OCI-LY3 (cell line): ENCODE measurements at regions not wholly inside any gene's neighbourhood (a gene's known extent, or its start where the extent isn't known, plus 50 kb on each side); places are given as distances from the start of the nearest gene placed in this dataset.

ENCODE experiments used
- H2AFZ ChIP-seq: fragments of 200-600, 300-600 bp; shearing (Covaris generic); 2 replicates; pipeline ENCODE4 v1.6.0; 2014; ENCODE audit warnings: antibody characterized with exemption, low read depth, low read length
- H3K27ac ChIP-seq: fragments of 200-600, 300-600 bp; sonication (generic); 2 replicates; pipeline ENCODE4 v1.5.1; 2014; ENCODE audit warnings: mild to moderate bottlenecking, low read length, moderate library complexity, mixed read lengths
- H3K27me3 ChIP-seq: fragments of 200-600, 300-600 bp; sonication (generic); 2 replicates; pipeline ENCODE4 v1.6.1; 2014; ENCODE audit warnings: low read depth, low read length, mixed read lengths
- H3K36me3 ChIP-seq: fragments of 200-600, 300-600 bp; sonication (generic); replicated peaks from 2 replicates; pipeline ENCODE3; 2014; ENCODE audit warnings: low read depth, low read length, mixed read lengths
- H3K4me1 ChIP-seq: fragments of 300-600, 200-600 bp; sonication (generic); 2 replicates; pipeline ENCODE4 v1.6.1; 2014; ENCODE audit warnings: low read length, mixed read lengths
- H3K4me2 ChIP-seq: fragments of 200-600, 300-600 bp; sonication (generic); 2 replicates; pipeline ENCODE4 v1.6.1; 2014; ENCODE audit warnings: low read length, mixed read lengths
- H3K4me3 ChIP-seq: fragments of 300-600, 200-600 bp; sonication (generic); 2 replicates; pipeline ENCODE4 v1.5.1; 2014; ENCODE audit warnings: antibody characterized with exemption, mild to moderate bottlenecking, low read length, moderate library complexity
- H3K79me2 ChIP-seq: fragments of 300-600, 200-600 bp; shearing (Covaris generic); 2 replicates; pipeline ENCODE4 v1.6.1; 2014; ENCODE audit warnings: mild to moderate bottlenecking, low read length, mixed read lengths
- H3K9ac ChIP-seq: fragments of 300-600, 200-600 bp; shearing (Covaris generic); 2 replicates; pipeline ENCODE4 v1.6.0; 2014; ENCODE audit warnings: mild to moderate bottlenecking, low read length, moderate library complexity
- H3K9me3 ChIP-seq: fragments of 200-600, 300-600 bp; shearing (Covaris generic); 2 replicates; pipeline ENCODE4 v1.6.1; 2014; ENCODE audit warnings: low read length, mixed read lengths; ENCODE audit not compliant: insufficient read depth
- H4K20me1 ChIP-seq: fragments of 200-600, 300-600 bp; sonication (generic); 2 replicates; pipeline ENCODE4 v1.6.1; 2016; ENCODE audit warnings: low read length, mixed read lengths; ENCODE audit not compliant: insufficient read depth
- CTCF ChIP-seq: fragments of 200-600, 300-600 bp; sonication (generic); IDR thresholded peaks from 2 replicates; pipeline ENCODE4 v1.5.1; 2014; ENCODE audit warnings: antibody characterized with exemption, low read length, low read depth
- EZH2phosphoT487 ChIP-seq: fragments of 200-600 bp; shearing (Covaris generic); IDR thresholded peaks from 2 replicates; pipeline ENCODE4 v1.6.1; 2018; ENCODE audit warnings: antibody characterized with exemption, mixed run types, low read depth

GRCh38 chr7:130869918-130870317 lies 135.9 kb upstream of the KLF14 start:
- no peak overlapping the region for H3K27ac ChIP-seq
- H3K36me3 ChIP-seq: peaks cover 85% of the 10 kb centered on the region

GRCh38 chr7:130872341-130872740 lies 138.3 kb upstream of the KLF14 start:
- no peak for TF ChIP-seq CTCF
- no peak for TF ChIP-seq EZH2phosphoT487
- Histone ChIP-seq H4K20me1 (peaks cover 70% of the 10 kb centered on the region), H3K4me2 (no peak overlapping the region), H3K36me3 (peaks cover 82% of the 10 kb centered on the region), H3K4me1 (peaks cover 4% of the 10 kb centered on the region), H3K27ac (no peak overlapping the region), H3K27me3 (no peaks in the 10 kb centered on the region), H2AFZ (no peak overlapping the region), H3K79me2 (peaks cover 40% of the 10 kb centered on the region), H3K9ac (no peak overlapping the region), H3K4me3 (no peak overlapping the region), H3K9me3 (no peaks in the 10 kb centered on the region)

More at GRCh38 chr7:130869918-130870317, 135.9 kb upstream of the KLF14 start:
- H3K27me3 ChIP-seq: no peaks in the 10 kb centered on the region
- no peaks in the 10 kb centered on the region for H3K9me3 ChIP-seq
- TF ChIP-seq EZH2phosphoT487 (no peak), CTCF (no peak)
- H3K79me2 ChIP-seq: peaks cover 18% of the 10 kb centered on the region
- H3K4me3 ChIP-seq: no peak overlapping the region
- H3K9ac ChIP-seq: no peak overlapping the region
- H3K4me1 ChIP-seq: peaks cover 4% of the 10 kb centered on the region
- no peak overlapping the region for H2AFZ ChIP-seq
- H4K20me1 ChIP-seq: peaks cover 64% of the 10 kb centered on the region
- H3K4me2 ChIP-seq: no peak overlapping the region

- H3K36me3 ChIP-seq: peaks cover 82% of the 10 kb centered on the region
- H3K27me3 ChIP-seq: no peaks in the 10 kb centered on the region
- H3K4me3 ChIP-seq: no peak overlapping the region
- TF ChIP-seq EZH2phosphoT487 (no peak), CTCF (no peak)
- H2AFZ ChIP-seq: no peak overlapping the region
- H3K79me2 ChIP-seq: peaks cover 45% of the 10 kb centered on the region
- H3K4me1 ChIP-seq: peaks cover 4% of the 10 kb centered on the region
- H3K9me3 ChIP-seq: no peaks in the 10 kb centered on the region
- no peak overlapping the region for H3K9ac ChIP-seq
- H3K27ac ChIP-seq: 0 out of 2 replicates have a peak overlapping the region, but pooled peaks have one; percentile 8
- peaks cover 72% of the 10 kb centered on the region for H4K20me1 ChIP-seq
- no peak overlapping the region for H3K4me2 ChIP-seq
Measured at GRCh38 chr7:130872756-130873448, 138.9 kb upstream of the KLF14 start.

GRCh38 chr7:130874071-130874915 lies 140.3 kb upstream of the KLF14 start:
- H3K4me1 ChIP-seq: peaks cover 4% of the 10 kb centered on the region
- H3K9me3 ChIP-seq: no peaks in the 10 kb centered on the region
- H3K36me3 ChIP-seq: peaks cover 83% of the 10 kb centered on the region
- TF ChIP-seq EZH2phosphoT487 (no peak), CTCF (no peak)
- H3K27me3 ChIP-seq: no peaks in the 10 kb centered on the region
- H3K79me2 ChIP-seq: peaks cover 54% of the 10 kb centered on the region
- no peak overlapping the region for H3K4me2 ChIP-seq
- no peak overlapping the region for H3K4me3 ChIP-seq
- no peak overlapping the region; the same call in 1 of the 2 replicates for H3K27ac ChIP-seq
- no peak overlapping the region for H3K9ac ChIP-seq
- H2AFZ ChIP-seq: no peak overlapping the region
- peaks cover 77% of the 10 kb centered on the region for H4K20me1 ChIP-seq
